GM12864 (cell line): ENCODE measurements at regions not wholly inside any gene's neighbourhood (a gene's known extent, or its start where the extent isn't known, plus 50 kb on each side); places are given as distances from the start of the nearest gene placed in this dataset.

ENCODE experiments used
- DNase-seq: peaks from one replicate; pipeline ENCODE4 v3.0.0-alpha.2; 2011; ENCODE audit warnings: low read depth
- H3K4me3 ChIP-seq: 2 replicates; pipeline ENCODE4 v1.5.1; 2011; ENCODE audit warnings: mild to moderate bottlenecking, low read depth, low read length, control low read depth
- TF ChIP-seq, protein P1 (sequence below): IDR thresholded peaks from 2 replicates; pipeline ENCODE4 v1.5.1; 2011; ENCODE audit warnings: low read depth, mild to moderate bottlenecking, moderate library complexity, low read length, control low read depth, inconsistent platforms; ENCODE audit errors: missing control alignments

- H3K4me3 ChIP-seq = no peak overlapping the region
- DNase-seq = no peak
- TF ChIP-seq, protein P1, sequence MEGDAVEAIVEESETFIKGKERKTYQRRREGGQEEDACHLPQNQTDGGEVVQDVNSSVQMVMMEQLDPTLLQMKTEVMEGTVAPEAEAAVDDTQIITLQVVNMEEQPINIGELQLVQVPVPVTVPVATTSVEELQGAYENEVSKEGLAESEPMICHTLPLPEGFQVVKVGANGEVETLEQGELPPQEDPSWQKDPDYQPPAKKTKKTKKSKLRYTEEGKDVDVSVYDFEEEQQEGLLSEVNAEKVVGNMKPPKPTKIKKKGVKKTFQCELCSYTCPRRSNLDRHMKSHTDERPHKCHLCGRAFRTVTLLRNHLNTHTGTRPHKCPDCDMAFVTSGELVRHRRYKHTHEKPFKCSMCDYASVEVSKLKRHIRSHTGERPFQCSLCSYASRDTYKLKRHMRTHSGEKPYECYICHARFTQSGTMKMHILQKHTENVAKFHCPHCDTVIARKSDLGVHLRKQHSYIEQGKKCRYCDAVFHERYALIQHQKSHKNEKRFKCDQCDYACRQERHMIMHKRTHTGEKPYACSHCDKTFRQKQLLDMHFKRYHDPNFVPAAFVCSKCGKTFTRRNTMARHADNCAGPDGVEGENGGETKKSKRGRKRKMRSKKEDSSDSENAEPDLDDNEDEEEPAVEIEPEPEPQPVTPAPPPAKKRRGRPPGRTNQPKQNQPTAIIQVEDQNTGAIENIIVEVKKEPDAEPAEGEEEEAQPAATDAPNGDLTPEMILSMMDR = no peak
These were observed 282.7 kb downstream of the ATXN7L3B start for GRCh38 chr12:74820324-74820723.

- TF ChIP-seq, protein P1 = no peak
- DNase-seq = no peak
- no peak overlapping the region for H3K4me3 ChIP-seq
These were observed 298.9 kb downstream of the ATXN7L3B start for GRCh38 chr12:74836567-74836966.

DNA sequence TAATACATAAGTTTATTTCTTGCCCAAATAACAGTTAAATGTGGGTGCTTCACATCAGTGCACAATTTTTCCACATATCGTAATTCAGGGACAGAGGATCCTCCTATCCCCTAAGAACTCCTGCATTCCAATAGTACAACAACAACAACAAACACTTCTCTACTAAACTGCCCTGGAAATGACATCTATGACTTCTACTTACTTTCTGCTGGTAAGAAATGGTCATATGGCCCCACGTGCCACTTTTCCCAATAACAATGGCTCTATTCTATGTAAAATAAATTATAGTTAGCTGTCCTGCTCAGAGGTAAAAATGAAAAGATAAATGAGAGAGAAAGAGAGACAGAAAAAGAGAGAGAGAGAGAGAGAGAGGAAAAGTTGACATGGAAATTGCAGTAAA is 308.5 kb downstream of the ATXN7L3B start:
- TF ChIP-seq, protein P1 = no peak
- H3K4me3 ChIP-seq = no peak overlapping the region
- DNase-seq = no peak

- no peak overlapping the region for H3K4me3 ChIP-seq
- DNase-seq = no peak
- TF ChIP-seq, protein P1 = no peak
These were observed 309.5 kb downstream of the ATXN7L3B start for GRCh38 chr12:74847169-74847568.

- no peak for DNase-seq
- H3K4me3 ChIP-seq = no peak overlapping the region
- TF ChIP-seq, protein P1 = no peak
These were observed 310.4 kb downstream of the ATXN7L3B start for GRCh38 chr12:74848006-74848405.

DNA sequence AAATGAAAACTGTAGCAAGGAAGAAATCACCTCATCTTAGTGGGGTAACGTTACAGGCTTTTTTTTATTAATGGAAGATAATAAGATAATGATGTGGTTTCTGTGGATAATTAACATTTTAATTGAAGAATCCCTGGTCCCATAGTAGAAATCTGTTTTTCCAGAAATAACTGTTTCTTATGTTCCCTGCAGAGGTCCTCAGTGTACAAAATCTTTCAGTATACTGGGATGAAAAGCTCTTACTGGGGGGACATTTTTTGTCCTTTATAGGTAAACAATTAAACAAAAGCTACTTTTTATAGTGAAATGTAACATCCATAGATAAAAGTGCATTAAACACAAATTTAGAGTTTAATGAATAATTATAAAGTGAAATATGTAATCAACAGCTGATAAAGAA is 312.2 kb downstream of the ATXN7L3B start:
- DNase-seq = no peak
- H3K4me3 ChIP-seq = no peak overlapping the region
- TF ChIP-seq, protein P1 = no peak

- TF ChIP-seq, protein P1 = no peak
- DNase-seq = no peak
- H3K4me3 ChIP-seq = no peak overlapping the region
These were observed 334.2 kb downstream of the ATXN7L3B start for GRCh38 chr12:74871817-74872216.
